Activated B cell treated with CpG ODN at 0.5 μM for 24 hours (primary cell): ENCODE measurements at regions not wholly inside any gene's neighbourhood (a gene's known extent, or its start where the extent isn't known, plus 50 kb on each side); places are given as distances from the start of the nearest gene placed in this dataset.

Source experiments
- ATAC-seq: fragments of 200-7000 bp; cut with Tn5 transposase; one replicate; pipeline ENCODE4 v1.10.0; 2021; ENCODE audit warnings: low read depth, mild to moderate bottlenecking, moderate library complexity
- CTCF ChIA-PET: fragments of 350-600 bp; sonication (Branson Sonifier 250); formaldehyde crosslinking; loops from one replicate; lab custom pipeline; 2021; ENCODE audit warnings: antibody characterized with exemption; lab: Charles Lee
- POLR2A ChIA-PET: fragments of 350-600 bp; sonication (Branson Sonifier 250); formaldehyde crosslinking; loops from one replicate; lab custom pipeline; 2021; ENCODE audit warnings: antibody characterized with exemption; lab: Charles Lee
- DNase-seq: peaks from one replicate; pipeline ENCODE4 v3.0.0; 2022
- H3K27ac Mint-ChIP-seq: one replicate; pipeline ENCODE4 v1.8.0; 2020; ENCODE audit warnings: mixed read lengths
- H3K27me3 Mint-ChIP-seq: one replicate; pipeline ENCODE4 v1.8.0; 2021; ENCODE audit warnings: mixed read lengths
- H3K36me3 Mint-ChIP-seq: one replicate; pipeline ENCODE4 v1.8.0; 2021; ENCODE audit warnings: low read depth, mixed read lengths
- H3K4me1 Mint-ChIP-seq: one replicate; pipeline ENCODE4 v1.8.0; 2021; ENCODE audit warnings: mixed read lengths
- H3K4me3 Mint-ChIP-seq: one replicate; pipeline ENCODE4 v1.8.0; 2020; ENCODE audit warnings: mild to moderate bottlenecking, mixed read lengths
- H3K9me3 Mint-ChIP-seq: one replicate; pipeline ENCODE4 v1.8.0; 2020; ENCODE audit warnings: mixed read lengths
- CTCF ChIP-seq: fragments of 200-600 bp; IDR thresholded peaks from one replicate; pipeline ENCODE4 v1.8.0; 2022; ENCODE audit warnings: antibody characterized with exemption, mild to moderate bottlenecking
- intact Hi-C: fragments of 100-400 bp; cut with micrococcal nuclease; formaldehyde crosslinking; loops from one replicate; pipeline ENCODE4 v1.15.1; 2024

- H3K27me3 Mint-ChIP-seq: no peaks in the 10 kb centered on the region
- ATAC-seq (no peak), DNase-seq (no peak)
- H3K9me3 Mint-ChIP-seq: no peaks in the 10 kb centered on the region
- H3K4me1 Mint-ChIP-seq: peaks cover 2% of the 10 kb centered on the region
- no peak overlapping the region for H3K4me3 Mint-ChIP-seq
- intact Hi-C loops: loop anchor here (1.0 to 5.0 kb wide), 2 partner anchors 8 to 77 kb away; no protein-coding TSS in a partner anchor
- POLR2A ChIA-PET: no interaction called here
- no peak overlapping the region for H3K27ac Mint-ChIP-seq
- no peak for TF ChIP-seq CTCF
- H3K36me3 Mint-ChIP-seq: no peaks in the 10 kb centered on the region
- CTCF ChIA-PET: interaction anchor here (1.1 kb wide), 1 partner anchor 13 kb away, joined by 4 read pairs; no protein-coding TSS in a partner anchor
These were observed 99.9 kb downstream of the AREG start for GRCh38 chr4:74544655-74545361.

GRCh38 chr4:74545448-74545847, 100.5 kb downstream of the AREG start:
- no peaks in the 10 kb centered on the region for H3K36me3 Mint-ChIP-seq
- no peaks in the 10 kb centered on the region for H3K9me3 Mint-ChIP-seq
- ChIA-PET POLR2A (no interaction called here), CTCF (no interaction called here)
- H3K4me1 Mint-ChIP-seq: peaks cover 2% of the 10 kb centered on the region
- no peaks in the 10 kb centered on the region for H3K27me3 Mint-ChIP-seq
- no peak overlapping the region for H3K27ac Mint-ChIP-seq
- no peak for ATAC-seq
- TF ChIP-seq CTCF: no peak
- no peak for DNase-seq
- intact Hi-C loops: no loop called here
- H3K4me3 Mint-ChIP-seq: no peak overlapping the region

- Mint-ChIP-seq H3K9me3 (no peaks in the 10 kb centered on the region), H3K36me3 (no peaks in the 10 kb centered on the region), H3K27me3 (no peaks in the 10 kb centered on the region), H3K4me1 (peaks cover 2% of the 10 kb centered on the region), H3K4me3 (no peak overlapping the region), H3K27ac (no peak overlapping the region)
- no peak for DNase-seq
- ATAC-seq: no peak
- no peak for TF ChIP-seq CTCF
- intact Hi-C loops: no loop called here
- CTCF ChIA-PET: no interaction called here
- POLR2A ChIA-PET: no interaction called here
These were observed 101.1 kb downstream of the AREG start for GRCh38 chr4:74546057-74546456.

- ChIA-PET POLR2A (interaction anchor here (0.6 kb wide), 1 partner anchor 30 kb away, joined by 4 read pairs; no protein-coding TSS in a partner anchor), CTCF (no interaction called here)
- intact Hi-C loops: no loop called here
These were observed 102.1 kb downstream of the AREG start for GRCh38 chr4:74547042-74547441.

GRCh38 chr4:74548561-74548960, 103.6 kb downstream of the AREG start:
- H3K9me3 Mint-ChIP-seq: no peaks in the 10 kb centered on the region
- H3K4me3 Mint-ChIP-seq: no peak overlapping the region
- ATAC-seq (no peak), DNase-seq (no peak)
- no peaks in the 10 kb centered on the region for H3K4me1 Mint-ChIP-seq
- TF ChIP-seq CTCF: no peak
- intact Hi-C loops: no loop called here
- POLR2A ChIA-PET: no interaction called here
- no peak overlapping the region for H3K27ac Mint-ChIP-seq
- CTCF ChIA-PET: no interaction called here
- H3K36me3 Mint-ChIP-seq: no peaks in the 10 kb centered on the region
- H3K27me3 Mint-ChIP-seq: no peaks in the 10 kb centered on the region

More at GRCh38 chr4:74547042-74547441, 102.1 kb downstream of the AREG start:
- TF ChIP-seq CTCF: no peak
- no peak overlapping the region for H3K27ac Mint-ChIP-seq
- H3K9me3 Mint-ChIP-seq: no peaks in the 10 kb centered on the region
- ATAC-seq: no peak
- H3K36me3 Mint-ChIP-seq: no peaks in the 10 kb centered on the region
- no peak overlapping the region for H3K4me3 Mint-ChIP-seq
- no peaks in the 10 kb centered on the region for H3K4me1 Mint-ChIP-seq
- H3K27me3 Mint-ChIP-seq: no peaks in the 10 kb centered on the region
- no peak for DNase-seq
